22Rv1 (cell line): ENCODE measurements at regions not wholly inside any gene's neighbourhood (a gene's known extent, or its start where the extent isn't known, plus 50 kb on each side); places are given as distances from the start of the nearest gene placed in this dataset.

Source experiments
- H3K27ac ChIP-seq: fragments of 450-650 bp; 2 replicates; pipeline ENCODE4 v1.5.1; 2017
- ZFX ChIP-seq: fragments of 450-650 bp; IDR thresholded peaks from 2 replicates; pipeline ENCODE4 v1.6.1; 2017; ENCODE audit warnings: antibody characterized with exemption, borderline replicate concordance
- TF ChIP-seq, protein P1 (sequence below): fragments of 450-650 bp; IDR thresholded peaks from 2 replicates; pipeline ENCODE4 v1.5.1; 2017; ENCODE audit warnings: mild to moderate bottlenecking

DNA sequence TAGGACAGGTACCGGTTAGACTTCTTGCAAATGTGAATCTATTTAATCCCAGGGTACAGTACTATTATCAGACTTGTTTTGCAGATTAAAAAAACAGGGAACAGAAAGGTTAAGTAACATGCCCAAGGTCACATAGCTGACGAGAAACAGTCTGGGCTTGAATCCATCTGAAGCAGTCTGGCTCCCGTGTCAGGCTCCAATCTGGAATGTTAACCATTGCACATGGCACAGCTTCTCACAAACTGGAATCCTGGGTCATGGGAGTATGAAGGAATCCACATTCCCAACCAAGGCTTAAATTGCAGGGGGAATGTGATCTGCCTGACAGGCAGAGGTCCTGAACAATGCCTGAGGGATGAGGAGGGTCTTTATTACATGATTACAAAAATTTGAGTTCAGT is 187.5 kb upstream of the SPTLC3 start:
- H3K27ac ChIP-seq, result no peak overlapping the region

GRCh38 chr20:12823734-12824133 is 185.0 kb upstream of the SPTLC3 start:
- H3K27ac ChIP-seq, result no peak overlapping the region
- TF ChIP-seq, protein P1, sequence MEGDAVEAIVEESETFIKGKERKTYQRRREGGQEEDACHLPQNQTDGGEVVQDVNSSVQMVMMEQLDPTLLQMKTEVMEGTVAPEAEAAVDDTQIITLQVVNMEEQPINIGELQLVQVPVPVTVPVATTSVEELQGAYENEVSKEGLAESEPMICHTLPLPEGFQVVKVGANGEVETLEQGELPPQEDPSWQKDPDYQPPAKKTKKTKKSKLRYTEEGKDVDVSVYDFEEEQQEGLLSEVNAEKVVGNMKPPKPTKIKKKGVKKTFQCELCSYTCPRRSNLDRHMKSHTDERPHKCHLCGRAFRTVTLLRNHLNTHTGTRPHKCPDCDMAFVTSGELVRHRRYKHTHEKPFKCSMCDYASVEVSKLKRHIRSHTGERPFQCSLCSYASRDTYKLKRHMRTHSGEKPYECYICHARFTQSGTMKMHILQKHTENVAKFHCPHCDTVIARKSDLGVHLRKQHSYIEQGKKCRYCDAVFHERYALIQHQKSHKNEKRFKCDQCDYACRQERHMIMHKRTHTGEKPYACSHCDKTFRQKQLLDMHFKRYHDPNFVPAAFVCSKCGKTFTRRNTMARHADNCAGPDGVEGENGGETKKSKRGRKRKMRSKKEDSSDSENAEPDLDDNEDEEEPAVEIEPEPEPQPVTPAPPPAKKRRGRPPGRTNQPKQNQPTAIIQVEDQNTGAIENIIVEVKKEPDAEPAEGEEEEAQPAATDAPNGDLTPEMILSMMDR, result no peak
- no peak for TF ChIP-seq ZFX

More for the DNA sequence above, 187.5 kb upstream of the SPTLC3 start:
- TF ChIP-seq ZFX, result no peak
- TF ChIP-seq, protein P1, result no peak

DNA sequence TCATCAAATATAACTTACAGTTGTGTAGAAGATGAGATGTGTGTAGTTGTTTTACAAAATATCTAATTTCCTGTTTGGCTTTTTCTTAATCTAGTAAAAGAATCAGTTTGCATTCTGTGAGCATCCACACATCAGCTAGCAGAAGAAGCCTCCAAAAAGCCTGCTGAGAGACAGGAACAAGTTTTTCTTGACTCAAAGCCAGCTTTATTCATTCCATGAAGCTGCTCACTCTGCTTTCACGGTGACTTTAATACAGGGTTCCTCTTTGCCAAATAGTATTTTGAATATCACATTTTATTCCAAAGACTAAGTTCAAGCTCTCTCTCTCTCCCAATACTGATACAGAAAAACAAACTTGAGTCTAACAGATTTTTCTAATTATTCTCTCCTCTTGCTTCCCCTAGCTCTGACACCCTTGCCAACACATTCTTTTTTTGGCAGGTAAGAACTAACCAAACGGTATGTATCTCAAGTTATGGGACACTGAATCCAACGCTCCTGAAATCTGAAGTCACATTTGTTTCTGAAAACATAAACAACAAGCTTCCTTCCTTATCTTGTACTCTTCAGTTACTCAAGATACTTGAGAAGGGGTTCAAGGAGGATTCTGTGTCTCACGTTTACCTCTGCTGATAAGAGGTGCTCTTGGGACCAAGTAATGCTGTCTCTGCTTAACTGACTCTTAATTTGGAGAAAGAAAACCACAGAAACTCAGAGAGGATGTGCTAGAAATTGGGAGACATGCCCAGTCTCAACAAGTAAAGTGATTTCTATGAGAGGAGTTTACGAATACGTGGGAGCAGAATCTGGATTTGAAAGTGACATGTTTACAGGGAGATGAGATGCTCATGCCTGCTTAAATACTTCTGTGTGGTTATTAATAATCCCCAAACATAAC is 184.2 kb upstream of the SPTLC3 start:
- TF ChIP-seq ZFX, result no peak
- TF ChIP-seq, protein P1, result no peak
- no peak overlapping the region for H3K27ac ChIP-seq

DNA sequence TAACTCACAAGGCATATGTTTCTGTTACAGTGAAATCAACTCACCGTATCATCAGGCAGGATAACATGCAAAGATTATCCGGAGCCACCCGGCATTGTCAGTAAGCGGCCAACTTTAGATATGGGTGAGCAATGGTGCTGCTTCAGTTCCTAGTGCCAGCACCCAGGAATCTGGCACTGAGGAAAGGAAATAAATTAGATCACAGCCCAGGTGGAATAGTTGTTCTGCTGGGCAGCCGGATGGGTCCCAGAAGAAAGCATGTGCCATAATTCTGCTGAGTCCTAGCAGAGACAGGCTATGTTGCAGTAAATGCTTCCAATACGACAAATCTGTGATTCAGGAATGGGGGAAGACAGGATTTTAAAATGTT is 183.6 kb upstream of the SPTLC3 start:
- H3K27ac ChIP-seq, result no peak overlapping the region
- no peak for TF ChIP-seq ZFX
- TF ChIP-seq, protein P1, result no peak

DNA sequence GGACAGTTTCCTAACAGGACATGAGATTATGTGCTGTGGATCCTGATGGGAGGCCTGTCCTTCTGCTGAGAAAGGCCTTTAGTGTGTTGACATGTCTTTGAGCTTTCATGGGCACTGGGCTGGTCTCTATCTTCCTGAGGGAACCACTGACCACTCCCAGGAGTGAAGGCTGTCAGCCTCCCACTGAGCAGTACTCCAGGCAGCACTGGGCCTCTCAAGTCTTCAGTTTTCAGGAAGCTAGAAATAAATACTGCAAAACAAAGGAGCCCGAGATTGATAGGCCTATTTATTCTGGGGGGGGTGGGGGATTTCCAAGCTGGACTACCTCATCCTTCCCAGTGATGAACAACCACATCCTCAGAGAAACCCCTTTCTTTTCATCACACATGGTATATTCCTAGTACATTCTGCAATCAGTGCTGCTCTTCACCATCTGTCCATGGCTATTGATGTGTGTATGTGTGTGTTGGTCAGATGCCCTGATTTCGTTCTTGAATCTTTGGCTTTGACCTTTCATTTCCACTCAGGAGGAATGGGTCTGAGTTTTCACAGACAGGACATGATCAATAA is 180.9 kb upstream of the SPTLC3 start:
- TF ChIP-seq ZFX, result no peak
- TF ChIP-seq, protein P1, result no peak
- no peak overlapping the region for H3K27ac ChIP-seq

DNA sequence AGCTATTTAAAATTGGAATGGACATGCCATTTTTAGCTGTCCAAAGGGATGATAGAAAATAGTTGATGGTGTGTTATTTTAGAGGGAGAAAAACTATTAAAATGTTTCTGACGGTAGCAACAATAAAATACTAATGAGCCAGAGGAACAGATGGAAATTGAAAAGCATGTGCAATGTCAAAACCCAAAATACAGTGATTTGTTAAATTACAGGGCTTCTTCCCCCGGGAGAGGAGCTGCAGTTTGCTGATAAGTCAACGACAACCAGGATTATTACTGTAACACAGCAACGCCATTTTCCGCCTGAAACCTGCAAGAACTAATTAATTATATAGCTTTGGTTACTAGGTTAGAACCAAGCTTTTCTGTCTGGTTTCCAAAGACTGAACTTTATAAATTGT is 179.6 kb upstream of the SPTLC3 start:
- TF ChIP-seq, protein P1, result no peak
- TF ChIP-seq ZFX, result no peak
- H3K27ac ChIP-seq, result no peak overlapping the region

DNA sequence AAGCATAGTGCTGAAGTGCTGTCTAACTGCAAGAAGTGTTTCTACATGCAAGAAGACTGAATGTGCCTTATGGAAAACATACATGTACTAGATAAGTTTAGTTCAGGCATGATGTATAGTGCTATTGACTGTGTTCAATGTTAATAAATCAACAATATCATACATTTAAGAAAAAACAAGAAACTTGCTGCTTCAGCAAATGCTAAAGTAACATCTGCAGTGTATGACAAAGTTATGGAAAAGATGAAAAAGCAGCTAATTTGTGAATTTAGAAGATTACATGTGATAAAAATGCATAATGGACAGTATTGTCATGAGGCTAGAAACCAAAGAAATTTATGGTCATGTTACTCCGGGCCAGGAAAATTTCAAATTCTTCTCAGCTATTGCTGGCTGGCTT is 174.9 kb upstream of the SPTLC3 start:
- TF ChIP-seq, protein P1, result no peak
- no peak for TF ChIP-seq ZFX
- no peak overlapping the region for H3K27ac ChIP-seq
